Esophagus squamous epithelium (tissue), 4 donors: ENCODE measurements at regions not wholly inside any gene's neighbourhood (a gene's known extent, or its start where the extent isn't known, plus 50 kb on each side); places are given as distances from the start of the nearest gene placed in this dataset.

Experiments
- CTCF ChIP-seq, 6 experiments: fragments of 450-650 bp in 4 of 6; fragments of 200-600 bp in 2 of 6; sonication (generic) in 2 of 6; IDR thresholded peaks; one replicate each; pipeline ENCODE4 v1.5.1; 2016 to 2019; ENCODE audit warnings: antibody characterized with exemption in 6 of 6, mild to moderate bottlenecking in 4 of 6, moderate library complexity in 4 of 6
- POLR2A ChIP-seq, 4 donors: fragments of 450-650 bp; IDR thresholded peaks; one replicate each; pipeline ENCODE4 v1.6.1; 2017; ENCODE audit warnings: antibody characterized with exemption in 4 of 4, mild to moderate bottlenecking in 4 of 4, moderate library complexity in 3 of 4

- TF ChIP-seq CTCF (IDR thresholded peaks at IDR 0.05) (no peak), POLR2A (IDR thresholded peaks at IDR 0.05) (no peak)
Measured at GRCh38 chr18:76053551-76053950, 441.5 kb downstream of the ZNF516 start.
